Stimulated activated CD4-positive, alpha-beta T cell treated with anti-CD3 and anti-CD28 coated beads, Interleukin-1b, Interleukin-23, amount 100 ng/mL, for 24 hours (primary cell): ENCODE measurements at regions not wholly inside any gene's neighbourhood (a gene's known extent, or its start where the extent isn't known, plus 50 kb on each side); places are given as distances from the start of the nearest gene placed in this dataset.
"Not testable (repeated sequence)": the region's sequence is repeated elsewhere in the genome, so short reads cannot be mapped to it uniquely, and the experiment has no call there.

Source experiments
- DNase-seq, 4 experiments: peaks; one replicate each; pipeline ENCODE4 v3.0.0-alpha.2; 2020; ENCODE audit warnings: low read depth in 4 of 4, low spot score in 1 of 4

DNA sequence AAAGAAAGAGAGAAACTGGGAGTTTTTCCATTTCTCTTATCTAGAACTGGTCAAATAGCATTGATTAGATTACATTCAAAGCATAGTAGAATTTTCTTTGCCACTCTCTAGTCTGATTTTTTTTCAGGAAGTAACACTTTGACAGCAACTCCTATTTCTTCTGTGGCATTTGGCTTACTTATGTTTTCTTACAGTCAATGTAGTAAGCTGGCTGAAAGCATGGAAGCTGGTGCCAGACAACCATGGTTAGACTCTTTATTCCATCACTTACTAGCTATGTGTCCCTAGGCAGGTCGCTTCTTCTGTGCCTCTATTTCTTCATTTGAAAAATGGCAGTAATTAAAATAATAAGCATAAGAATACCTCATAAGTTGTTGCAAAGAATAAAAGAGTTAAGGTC lies 54.2 kb upstream of the OPRM1 start:
- DNase-seq: no peak

DNA sequence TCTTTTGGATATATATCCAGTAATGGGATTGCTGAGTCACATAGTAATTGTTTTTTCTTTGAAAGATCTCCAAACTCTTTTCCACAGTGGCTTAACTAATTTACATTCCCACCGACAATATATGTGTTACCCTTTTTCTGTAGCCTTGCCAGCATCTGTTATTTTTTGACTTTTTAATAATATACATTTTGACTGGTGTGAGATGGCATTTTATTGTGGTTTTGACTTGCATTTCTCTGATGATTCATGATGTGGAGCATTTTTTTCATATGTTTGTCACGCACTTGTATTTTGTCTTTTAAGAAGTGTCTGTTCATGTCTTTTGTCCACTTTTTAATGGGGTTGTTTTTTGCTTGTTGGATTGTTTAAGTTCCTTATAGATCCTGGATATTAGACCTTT lies 58.9 kb upstream of the OPRM1 start:
- no peak for DNase-seq

DNA sequence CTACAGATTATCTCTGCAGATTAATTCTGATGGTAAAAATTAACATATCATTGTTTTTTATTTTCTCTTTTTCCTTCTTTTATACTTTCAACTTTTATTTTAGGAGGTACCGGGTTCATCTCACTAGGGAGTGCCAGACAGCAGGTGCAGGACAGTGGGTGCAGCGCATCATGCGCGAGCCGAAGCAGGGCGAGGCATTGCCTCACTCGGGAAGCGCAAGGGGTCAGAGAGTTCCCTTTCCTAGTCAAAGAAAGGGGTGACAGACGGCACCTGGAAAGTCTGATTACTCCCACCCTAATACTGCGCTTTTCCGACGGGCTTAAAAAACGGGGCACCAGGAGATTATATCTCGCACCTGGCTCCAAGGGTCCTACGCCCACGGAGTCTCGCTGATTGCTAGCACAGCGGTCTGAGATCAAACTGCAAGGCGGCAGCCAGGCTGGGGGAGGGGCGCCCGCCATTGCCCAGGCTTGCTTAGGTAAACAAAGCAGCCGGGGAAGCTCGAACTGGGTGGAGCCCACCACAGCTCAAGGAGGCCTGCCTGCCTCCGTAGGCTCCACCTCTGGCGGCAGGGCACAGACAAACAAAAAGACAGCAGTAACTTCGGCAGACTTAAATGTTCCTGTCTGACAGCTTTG lies 60.0 kb upstream of the OPRM1 start:
- DNase-seq: not testable (repeated sequence)

DNA sequence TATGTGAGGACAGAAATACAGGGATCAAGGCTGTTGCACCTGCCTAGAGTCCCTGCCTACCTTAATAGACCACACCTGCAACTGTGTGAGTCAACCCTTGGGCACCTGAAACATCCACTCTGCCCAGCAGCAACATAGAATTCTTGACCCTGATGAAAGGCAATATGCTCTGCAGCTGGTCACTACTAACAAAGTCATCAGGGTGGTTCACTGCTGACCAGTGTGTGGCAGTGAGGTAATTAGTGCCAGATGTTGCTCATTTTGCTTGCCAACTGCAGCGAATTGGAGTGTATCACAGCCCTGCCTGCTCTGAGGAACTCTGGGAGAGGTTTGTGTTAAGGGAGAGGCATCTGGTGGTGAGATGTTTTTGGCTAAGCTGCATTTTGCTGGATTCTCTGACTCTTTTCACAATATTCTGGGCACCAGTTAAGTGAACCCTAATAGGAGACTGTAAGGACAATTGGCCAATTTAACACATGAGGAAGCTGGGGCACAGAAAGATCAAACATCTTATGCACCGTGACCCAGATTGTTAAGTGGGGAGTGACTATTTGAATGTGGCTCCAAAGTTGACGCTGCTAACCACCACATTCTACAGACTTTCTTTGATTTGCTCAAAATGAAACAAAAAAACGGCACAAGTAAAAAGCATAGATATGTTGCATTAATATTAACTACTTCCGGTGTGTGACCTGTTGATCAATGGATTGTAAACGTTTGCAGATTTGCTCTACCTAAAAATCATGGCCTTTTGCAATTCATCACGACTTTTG lies 61.9 kb upstream of the OPRM1 start:
- DNase-seq: no peak

DNA sequence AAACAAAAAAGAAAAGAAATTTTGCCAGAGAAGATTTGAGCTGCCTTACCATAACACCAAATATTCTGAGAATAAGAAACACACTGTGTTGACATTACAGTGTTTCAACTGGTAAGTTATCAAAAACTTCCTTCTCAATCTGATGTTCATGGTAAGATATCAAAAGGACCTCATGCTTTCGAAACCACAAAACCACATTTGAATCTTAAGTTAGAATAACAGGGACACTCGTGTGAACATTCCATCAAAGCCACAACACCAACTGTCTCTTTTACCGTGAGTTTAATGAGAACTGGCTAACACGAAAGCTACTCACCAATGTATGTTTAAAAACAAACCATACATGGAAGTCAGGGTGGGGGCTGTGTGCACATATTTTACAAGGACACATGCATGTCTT lies 73.0 kb upstream of the OPRM1 start:
- DNase-seq: no peak

DNA sequence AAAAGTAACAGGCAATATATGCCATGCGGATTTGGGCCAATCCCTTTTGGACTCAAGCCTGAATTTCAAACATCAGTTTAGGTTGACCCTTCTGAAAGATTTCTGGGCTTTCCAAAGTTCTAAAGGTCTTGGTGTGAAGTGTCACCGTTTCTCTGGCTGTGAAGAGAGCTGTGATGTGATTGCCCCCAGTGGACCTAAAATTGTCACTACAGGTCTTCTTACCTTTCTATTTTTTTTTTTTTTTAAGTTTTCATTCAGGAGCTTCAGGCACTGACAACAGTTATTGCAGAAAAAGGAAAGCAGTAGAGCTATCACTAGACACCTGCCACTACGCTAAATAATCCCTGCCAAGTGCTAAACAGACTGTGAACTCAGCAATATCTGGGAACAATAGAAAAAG lies 75.7 kb upstream of the OPRM1 start:
- DNase-seq: no peak

DNA sequence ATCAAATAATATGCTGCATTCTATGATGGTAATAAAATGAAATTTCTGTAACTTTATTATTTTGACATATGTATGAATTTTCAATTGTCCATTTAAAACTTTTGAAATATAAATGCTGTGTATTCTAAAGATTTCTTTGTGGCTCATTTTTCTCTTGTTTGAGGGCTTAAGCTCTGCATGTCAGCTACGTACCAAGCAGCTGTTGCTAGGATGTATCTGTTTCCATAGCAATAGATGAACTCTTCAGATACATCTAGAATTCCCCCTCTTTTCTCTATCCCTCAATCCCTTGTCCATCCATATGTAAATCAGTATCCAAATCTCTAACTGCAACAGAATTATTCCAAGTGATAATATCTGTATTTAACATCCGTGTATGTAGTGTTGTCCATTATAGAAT lies 76.5 kb upstream of the OPRM1 start:
- no peak for DNase-seq

DNA sequence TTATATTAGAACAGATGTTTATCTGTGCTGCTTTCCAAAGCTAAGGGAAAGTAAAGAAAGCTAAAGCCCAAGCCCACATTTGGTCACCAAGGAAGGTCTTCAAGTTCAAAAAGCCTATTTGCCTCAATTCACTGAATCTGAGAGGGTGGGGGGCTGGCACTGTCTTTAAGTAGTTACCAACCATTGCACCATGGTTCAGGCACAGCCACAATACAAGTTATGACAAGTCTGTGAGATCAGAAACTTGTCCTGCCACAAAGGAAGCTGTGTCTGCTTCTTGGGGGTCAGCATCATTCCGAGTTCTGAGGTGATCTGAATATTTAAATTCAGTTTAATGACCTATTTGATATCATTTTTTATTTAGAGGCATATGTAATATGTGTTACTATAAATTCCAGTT lies 78.3 kb upstream of the OPRM1 start:
- no peak for DNase-seq

DNA sequence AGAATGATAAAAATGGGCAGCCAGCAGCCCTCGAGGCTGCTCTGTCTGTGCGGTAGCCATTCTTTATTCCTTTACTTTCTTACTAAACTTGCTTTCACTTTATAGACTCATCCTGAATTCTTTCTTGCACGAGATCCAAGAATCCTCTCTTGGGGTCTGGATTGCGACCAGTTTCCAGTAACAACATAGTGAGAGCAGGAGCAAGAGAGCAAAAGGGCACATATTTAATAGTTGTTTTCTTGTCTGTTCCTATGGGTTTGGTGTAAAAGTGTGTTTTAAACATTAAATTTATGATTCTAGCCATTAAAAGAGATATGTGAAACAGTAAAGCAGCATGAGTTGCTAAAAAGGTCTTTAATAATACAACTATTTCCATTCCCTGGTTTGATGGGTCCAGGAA lies 78.8 kb upstream of the OPRM1 start:
- DNase-seq: no peak

DNA sequence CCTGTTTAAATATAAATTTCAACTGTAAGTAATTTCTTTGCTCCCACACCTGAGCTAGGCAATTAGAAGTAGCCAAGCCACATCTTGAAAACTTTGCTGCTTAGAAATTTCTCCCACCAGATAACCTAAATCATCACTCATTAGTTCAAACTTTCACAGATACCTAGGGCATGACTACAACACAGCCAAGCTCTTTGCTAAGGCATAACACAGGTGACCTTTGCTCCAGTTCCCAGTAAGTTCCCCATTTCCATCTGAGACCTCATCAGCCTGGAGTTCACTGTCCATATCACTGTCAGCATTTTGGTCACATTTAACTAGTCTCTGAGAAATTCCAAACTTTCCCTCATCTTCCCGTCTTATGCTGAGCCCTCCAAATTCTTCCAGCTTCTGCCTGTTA lies 79.8 kb upstream of the OPRM1 start:
- no peak for DNase-seq

DNA sequence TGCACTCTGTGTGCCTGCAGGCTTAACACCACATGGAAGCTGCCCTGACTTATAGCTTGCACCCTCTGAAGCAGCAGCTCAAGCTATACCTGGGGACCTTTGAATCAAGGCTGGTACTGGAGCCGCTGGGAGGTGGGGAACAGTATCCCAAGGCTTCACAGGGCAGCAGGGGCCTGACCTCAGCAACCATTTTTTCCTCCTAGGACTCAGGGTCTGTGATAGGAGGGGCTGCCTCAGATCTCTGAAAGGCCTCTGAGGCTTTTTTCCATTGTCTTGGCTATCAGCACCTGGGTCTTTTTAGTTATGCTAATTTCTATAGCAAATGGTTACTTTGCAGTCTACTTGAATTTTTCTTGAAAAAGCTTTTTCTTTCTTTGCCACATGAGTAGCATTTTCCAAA lies 80.2 kb upstream of the OPRM1 start:
- DNase-seq: no peak

DNA sequence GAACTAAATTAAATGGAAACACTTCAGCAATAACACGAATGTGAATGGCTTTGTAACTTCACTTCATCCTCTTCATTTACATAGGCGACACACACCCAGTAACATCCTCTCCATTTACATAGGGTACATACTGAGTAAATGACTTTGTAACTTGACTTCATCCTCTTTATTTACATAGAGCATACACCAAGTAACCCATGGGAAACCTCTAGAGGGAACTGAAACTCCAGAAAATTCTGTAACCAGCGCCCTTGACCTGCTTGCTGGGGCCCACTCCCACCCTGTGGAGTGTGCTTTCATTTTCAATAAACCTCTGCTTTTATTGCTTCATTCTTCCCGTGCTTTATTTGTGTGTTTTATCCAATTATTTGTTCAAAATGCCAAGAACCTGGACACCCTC lies 81.6 kb upstream of the OPRM1 start:
- DNase-seq: no peak

DNA sequence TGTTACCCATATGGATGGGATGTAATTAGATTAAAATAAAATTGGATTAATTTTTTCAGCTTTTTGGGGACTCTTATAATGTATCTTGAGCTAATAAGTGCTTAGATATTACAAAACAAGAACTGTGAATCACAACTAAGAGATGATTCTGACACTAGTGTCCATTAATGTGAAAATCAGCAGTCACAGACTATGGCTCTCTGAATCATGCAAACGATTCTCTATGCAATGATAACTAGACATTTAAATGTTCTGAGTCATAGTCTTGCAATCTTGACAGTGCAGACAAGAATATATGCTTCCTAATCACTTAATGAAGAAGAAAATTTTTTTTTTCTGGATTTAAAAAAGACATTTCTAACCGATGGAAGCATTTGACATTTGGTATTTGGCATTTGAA lies 82.2 kb upstream of the OPRM1 start:
- DNase-seq: no peak

DNA sequence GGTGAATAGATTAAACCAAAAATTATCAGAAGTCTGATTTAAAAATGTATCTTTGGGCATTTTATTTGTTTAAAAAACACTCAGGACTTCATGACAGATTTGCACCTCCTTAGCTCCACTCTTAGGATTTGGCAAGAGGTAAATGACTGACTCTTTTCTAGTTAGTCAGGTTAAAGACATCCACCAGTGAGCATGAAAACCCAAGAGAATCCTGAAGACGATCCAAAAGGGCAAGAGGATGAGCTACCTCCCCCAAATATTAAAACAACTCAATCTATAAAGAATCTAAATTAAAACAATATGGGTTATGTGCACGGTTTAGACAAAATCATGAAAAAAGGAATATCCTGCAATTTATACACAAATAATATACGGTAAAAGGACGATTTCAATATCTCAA lies 89.4 kb upstream of the OPRM1 start:
- DNase-seq: no peak

DNA sequence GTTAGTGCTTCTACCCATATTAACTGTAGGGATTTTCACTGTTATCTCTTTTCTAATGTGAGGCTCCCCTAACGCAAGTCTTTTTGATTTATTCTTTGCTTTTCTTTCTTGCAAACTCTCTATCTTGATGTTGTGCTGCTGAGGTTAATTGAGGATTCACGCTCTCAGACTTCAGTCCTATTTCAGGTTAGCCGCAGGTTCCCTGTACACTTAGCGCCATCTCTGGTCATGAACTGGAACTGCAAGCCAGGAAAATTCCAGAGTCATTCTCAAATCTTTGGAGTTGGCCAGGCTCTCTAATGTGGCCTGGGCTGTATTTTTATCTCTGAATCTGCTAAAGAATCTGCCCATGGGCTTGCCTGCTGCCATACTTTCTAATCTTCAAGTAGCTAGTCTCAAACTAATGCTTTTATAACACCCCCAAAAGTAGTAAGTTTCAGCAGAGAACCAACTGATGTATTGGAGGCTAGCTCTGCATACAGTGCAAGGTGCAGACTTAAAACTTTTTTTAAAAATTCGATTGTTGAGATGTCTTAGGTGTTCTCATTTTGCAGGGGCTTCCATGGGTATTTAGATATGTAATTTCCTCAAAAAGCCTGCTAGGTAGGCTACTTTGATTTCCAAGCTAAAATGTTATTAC lies 91.1 kb upstream of the OPRM1 start:
- no peak for DNase-seq

DNA sequence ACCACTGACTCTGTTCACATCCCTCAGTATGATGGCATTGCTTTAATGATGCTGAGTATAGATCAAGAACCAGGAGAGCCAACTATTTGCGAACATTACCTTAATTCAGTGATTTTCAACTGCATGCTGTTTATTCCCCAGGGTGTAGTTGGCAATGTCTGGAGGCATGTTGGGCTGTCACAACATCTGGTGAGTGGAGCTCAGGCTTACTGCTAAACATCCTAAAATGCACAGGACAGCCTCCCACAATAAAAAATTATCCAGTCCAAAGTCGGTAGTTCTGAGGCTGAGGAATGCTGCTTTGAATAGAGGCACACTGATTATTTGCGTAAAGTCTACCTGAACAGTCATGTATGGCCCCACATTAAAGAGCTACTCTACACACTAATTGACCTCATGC lies 94.8 kb upstream of the OPRM1 start:
- no peak for DNase-seq

DNA sequence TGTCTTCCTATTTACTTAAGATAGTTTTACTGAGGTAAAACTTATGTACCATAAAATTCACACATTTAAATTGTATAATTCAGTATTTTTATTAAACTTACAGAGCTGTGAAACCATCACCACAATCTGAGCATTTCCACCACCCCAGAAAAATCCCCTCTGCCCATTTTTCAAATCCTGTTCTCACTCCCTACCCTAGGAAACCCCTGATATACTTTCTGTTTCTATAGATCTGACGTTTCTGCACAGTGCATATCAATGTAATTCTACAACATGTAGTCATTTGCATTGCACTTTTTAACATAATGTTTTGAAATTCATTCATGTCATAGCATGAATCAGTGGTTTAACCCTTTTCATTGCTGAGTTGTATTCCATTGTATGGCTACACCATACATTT lies 96.7 kb upstream of the OPRM1 start:
- no peak for DNase-seq

DNA sequence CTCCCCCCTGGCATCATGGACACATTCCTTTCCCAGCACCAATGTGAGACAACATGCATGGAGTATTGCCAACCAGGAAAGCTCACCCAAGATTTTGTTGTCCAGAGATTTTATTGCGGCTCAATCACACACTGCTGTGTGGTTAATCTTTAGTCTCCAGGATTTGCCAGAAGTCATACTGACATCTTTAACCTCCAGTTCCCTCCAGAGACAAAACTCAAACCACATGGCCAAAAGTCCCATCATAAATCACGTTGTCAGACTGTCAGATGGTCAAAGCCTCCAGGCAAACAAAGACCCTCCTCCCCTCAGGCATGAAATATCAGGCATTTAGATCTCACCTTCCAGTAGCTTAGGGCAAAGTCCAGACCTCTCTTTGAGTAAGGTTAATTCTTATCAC lies 97.3 kb upstream of the OPRM1 start:
- no peak for DNase-seq

DNA sequence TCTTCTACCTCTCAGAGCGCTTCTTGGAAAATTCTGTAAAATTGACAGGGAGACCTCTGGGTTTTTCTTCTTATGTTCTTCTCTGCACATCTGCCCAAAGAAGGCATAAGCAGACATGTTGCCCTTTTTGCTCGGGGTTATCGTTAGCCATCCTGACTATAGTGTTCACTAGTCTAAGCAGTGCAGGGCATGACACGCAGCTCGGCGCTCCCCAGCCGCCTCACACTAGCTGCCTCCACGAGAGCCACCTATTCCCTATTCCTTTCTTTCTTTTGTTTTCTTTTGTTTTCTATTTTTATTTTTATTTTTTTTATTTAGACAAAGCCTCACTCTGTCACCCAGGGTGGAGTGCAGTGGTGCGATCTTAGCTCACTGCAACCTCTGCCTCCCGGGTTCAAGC lies 100.2 kb upstream of the OPRM1 start:
- DNase-seq: no peak

DNA sequence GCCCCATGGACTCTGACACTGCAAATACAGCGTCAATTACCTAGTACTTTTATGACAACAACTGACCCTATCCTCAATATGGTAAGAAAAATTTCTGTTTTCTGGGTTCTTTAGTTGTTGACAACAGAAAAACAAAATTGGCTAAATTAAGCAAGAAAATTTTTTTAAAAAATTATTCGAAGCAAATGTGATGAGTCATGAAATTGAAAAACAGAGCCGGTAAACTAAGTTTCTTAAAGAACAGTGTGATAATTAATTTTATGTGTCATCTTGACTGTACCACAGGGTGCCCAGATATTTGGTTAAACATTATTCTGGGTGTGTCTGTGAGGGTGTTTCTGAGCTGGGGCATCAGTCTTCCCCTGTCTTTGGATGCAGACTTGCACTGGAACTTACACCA lies 107.6 kb upstream of the OPRM1 start:
- no peak for DNase-seq

DNA sequence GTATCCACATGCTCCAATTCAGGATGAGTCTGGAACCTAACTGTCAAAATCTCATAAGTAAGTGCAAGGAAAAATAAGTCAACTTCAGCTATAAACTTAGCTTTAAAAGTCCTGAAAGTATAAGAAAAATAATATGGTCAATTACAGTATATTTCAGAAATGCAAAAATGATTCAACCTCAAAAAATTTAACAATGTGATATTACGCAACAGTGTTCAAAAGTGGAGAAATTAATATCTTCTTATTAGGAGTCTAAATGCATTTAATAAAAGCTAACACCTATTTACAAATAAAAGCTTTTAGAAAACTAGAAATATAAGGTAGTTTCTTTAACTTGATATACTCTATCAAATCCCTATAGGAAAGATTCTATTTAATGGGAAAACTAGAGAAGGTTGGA lies 111.2 kb upstream of the OPRM1 start:
- no peak for DNase-seq

DNA sequence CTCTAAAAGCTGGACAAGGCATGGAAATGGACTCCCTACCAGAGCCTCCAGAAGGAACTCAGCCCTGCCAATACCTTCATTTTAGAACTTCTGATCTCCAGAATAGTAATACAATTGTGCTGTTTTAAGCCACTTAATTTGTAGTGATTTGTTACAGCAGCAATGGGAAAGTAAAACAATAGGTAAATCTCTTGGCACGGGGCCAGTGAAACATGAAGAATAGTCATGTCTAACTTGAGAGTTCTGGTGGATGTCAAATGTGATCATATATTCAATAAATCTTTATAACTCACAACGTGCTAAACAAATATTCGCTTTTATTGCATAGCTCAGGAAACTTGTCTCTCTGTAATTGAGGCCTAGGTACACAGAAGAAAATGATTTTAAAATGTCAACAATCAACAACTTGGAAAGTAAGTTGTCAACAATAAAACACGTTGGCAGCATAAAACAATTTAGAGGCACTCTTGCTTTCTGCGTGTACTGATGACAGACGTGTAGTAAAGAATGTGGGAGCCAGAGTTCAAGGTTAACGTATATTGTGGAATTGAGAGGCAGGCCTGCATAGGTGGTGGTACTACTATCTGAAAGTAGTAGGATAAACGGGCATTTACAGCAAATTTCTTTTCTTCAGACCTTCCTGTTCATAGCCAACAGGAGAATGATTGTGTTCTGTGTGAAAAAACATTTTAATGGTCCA lies 140.5 kb upstream of the OPRM1 start:
- DNase-seq: no peak
